Epidermal melanocyte (primary cell): ENCODE measurements at regions not wholly inside any gene's neighbourhood (a gene's known extent, or its start where the extent isn't known, plus 50 kb on each side); places are given as distances from the start of the nearest gene placed in this dataset.

ENCODE experiments used
- DNase-seq: peaks from one replicate; pipeline ENCODE4 v3.0.0; 2011; ENCODE audit warnings: low spot score; ENCODE audit not compliant: insufficient read length

- no peak for DNase-seq
These were observed 640.2 kb downstream of the CCDC171 start for GRCh38 chr9:16193066-16193465.

DNA sequence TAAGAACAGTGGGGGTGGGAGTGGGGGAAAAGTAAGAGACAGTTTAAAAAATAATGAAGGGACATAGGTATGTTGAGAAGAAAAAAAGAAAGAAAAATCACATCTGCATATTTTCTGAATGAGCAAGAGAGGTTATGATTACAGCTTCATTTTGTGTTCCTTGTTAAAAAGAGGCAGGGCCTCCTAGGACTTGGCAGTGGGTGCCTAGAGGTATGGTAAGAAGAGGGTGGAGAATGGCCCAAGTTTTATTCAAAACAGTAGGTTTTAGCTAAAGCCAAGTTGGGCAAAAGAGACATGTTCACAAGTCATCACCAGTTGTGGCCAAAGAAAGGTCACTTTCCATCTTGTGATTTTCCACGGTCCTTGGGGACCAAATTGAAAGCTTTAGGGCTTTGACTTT lies 643.4 kb downstream of the CCDC171 start:
- DNase-seq = no peak

- no peak for DNase-seq
These were observed 644.9 kb downstream of the CCDC171 start for GRCh38 chr9:16197578-16198370.

DNA sequence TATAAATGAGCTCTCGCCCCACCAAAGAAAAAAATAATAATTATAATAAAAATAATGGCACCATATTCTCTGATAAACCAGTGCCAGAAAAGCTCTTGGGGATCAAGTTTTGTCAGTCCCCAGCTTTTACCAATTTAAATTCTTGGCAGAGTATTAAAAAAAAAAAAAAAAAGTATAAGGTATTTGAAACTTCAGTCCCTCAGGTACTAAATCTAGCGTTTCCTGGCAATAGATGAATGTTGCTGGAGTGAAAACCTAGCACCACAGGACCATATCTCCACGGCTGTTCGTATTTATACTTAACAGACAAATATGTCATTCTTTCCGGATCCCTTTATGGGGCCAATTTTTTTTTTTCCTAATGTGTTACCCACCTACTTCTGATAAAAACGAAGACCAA lies 646.2 kb downstream of the CCDC171 start:
- no peak for DNase-seq

GRCh38 chr9:16202221-16202620 lies 649.4 kb downstream of the CCDC171 start:
- no peak for DNase-seq

DNA sequence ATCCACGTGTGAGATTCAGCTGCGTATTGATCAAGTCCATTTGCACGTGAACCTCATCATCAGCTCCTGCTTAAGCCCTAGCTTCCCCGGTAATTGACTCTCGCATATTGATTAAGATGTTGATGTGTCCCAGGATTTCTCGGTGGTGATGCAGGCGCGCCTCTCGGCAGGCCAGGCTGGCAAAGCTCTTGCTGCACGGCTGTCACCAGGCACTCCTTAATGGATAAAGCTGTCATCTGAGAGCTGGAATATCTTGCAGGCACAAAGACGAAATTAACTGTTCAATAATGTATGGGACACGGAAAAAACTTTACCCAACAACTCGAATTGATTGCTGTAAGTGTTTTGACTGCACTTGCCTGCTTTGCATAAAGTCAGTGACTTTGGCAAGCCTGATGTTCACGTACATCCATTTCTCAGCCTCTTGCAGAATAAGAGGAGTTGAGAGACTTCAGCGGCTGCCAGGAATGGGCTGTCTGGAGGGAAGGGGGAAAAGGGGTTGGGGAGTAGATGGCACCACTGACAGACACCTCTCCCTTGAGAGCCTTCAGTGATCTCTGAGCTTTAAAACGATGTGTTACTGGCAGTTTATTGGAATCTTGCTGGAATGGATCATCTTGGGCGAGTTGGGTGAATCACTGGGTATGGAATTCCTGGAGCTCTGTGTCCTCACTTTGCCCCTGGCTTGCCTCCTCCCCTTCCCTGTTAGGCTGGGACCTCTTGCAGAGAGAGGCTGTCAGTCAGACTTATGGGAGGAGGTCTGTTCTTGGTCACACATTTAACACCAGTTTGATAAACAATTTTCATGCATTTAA lies 650.3 kb downstream of the CCDC171 start:
- peak; percentile 45 for DNase-seq

GRCh38 chr9:16203729-16204573 lies 651.1 kb downstream of the CCDC171 start:
- DNase-seq = no peak

- DNase-seq = no peak
These were observed 652.6 kb downstream of the CCDC171 start for GRCh38 chr9:16205455-16205854.

DNA sequence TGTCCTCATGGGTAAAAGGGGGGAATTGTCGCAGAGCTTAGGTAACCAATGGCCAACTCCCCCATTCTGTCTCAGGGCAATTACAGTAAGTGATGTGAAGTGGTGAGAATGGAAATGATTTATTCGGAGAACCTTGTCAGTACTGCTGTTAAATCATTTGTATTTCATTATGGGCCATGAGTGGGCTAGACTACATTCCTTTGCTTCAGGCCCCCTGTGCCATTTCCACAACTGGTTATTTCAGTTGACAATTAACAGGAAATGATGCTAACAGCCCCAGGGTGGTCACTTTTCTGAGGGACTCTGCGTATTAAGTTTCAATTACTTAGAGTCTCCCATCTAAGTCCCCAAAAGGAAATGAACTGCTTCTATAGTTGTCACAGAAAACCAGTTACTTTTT lies 653.7 kb downstream of the CCDC171 start:
- no peak for DNase-seq

GRCh38 chr9:16207161-16207560 lies 654.3 kb downstream of the CCDC171 start:
- DNase-seq = no peak

DNA sequence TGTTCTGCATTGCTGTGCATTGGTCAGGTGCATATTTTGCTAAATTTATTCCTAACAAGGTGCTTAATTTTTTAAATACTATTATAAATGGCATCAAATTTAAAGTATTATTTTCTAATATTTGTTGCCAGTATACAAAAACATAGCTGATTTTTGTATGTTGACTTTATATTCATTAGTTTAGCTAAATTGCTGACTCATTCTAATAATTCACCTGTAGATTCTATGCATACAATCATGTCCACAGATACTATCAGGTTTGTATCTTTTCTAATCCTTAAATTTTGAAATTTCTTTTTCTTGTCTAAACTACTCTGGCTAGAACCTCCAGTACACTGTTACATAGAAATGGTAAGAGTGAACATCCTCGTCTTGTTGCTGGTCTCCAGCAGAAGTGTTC lies 657.6 kb downstream of the CCDC171 start:
- DNase-seq = no peak

- no peak for DNase-seq
These were observed 658.5 kb downstream of the BNC2 start for GRCh38 chr9:16211946-16212345.

- no peak for DNase-seq
These were observed 656.5 kb downstream of the BNC2 start for GRCh38 chr9:16213781-16214515.

DNA sequence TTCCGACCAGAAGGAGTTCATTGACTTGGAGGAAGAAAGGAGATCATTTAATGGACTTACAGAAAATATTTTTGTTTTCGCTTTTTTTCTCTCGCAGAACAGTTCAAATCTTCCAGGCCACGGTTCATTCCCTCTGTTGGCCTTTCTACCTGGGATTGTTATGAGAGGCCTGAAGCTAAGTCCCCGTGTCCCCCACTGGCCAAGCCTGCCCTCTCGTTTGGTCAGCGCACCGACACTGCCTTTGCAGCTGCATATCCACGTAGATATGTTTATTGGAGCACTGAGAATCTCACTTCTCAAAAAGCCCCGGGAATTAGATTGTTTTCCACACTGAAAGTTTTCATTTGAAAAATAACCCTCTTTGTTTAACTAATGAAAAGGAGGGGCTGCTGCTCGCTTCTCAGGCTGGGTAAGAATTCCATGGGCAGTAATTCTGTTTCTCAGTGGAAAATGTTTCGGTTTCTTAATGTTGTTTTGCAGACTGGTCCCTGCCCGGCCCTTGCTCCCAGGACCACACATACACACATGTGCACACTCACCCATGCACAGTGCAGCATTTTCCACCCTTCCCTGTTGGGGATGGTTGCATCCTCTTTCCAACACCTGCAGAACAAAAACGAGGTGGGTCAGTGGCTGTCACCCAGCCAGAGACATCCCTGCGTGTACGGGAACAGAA lies 655.7 kb downstream of the BNC2 start:
- DNase-seq = peak; percentile 39

- no peak for DNase-seq
These were observed 655.2 kb downstream of the BNC2 start for GRCh38 chr9:16215353-16215680.

- DNase-seq = no peak
These were observed 652.3 kb downstream of the BNC2 start for GRCh38 chr9:16217943-16218701.

DNA sequence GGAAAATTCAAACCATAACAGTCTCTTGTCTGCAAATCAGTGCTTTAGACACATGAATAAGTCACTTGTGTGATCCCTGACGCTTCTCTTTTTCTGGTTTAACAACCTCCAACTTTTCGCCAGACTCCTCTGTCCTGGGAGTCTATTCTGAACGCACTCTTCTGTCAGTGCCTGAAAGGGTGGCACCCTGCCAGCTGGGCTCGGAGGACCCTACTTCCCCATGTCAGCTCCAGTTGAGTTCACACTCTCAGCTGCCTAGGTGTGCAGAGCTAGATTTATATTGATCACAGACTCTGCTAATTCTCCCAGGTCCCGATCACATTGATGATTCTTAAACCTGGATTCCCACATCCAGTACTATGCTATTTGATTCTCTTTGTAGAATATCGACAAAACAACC lies 649.1 kb downstream of the BNC2 start:
- no peak for DNase-seq

DNA sequence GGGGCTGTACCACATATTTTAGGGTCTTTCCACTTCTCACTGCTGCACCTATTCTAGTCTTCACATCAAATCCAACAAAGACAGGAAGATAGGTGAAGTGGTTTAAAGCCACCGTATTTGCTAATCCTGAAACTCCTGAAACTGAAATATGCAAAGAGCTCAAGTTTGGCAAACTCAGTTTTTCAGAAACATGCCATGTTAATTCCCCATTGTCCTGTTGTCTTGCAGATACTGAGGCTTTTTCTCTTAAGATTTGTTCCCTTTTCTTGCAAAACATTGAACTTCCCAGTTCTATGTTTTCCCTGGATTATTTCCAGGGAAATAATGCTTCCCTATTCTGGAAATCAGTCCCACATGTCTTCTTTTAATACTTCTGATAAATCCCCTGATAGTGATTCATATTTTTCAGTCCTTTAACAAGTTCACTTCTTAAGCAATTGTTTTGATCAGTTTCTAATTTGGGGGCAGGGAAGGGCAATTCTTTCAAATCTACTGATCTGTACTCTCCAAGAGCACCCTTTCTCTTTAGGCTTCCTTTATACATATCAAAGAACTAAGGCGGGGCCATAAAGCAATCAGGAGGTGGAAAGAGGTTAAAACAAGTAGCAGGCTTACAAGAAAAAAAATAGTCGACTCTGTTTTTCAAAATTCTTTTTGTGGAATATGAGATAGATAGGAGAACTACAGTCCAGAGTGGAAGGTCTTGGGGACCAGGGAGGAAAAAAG lies 648.5 kb downstream of the BNC2 start:
- DNase-seq = no peak
